Iris pigment epithelial cell (primary cell): ENCODE measurements at regions not wholly inside any gene's neighbourhood (a gene's known extent, or its start where the extent isn't known, plus 50 kb on each side); places are given as distances from the start of the nearest gene placed in this dataset.
A peak's percentile ranks its signal among the peaks of the same experiment; 100 is the strongest.

Experiments
- DNase-seq: peaks from one replicate; pipeline ENCODE4 v3.0.0-alpha.2; 2011; ENCODE audit warnings: low read depth

GRCh38 chrX:23228454-23228853 is 106.2 kb upstream of the PTCHD1 start:
- no peak for DNase-seq

DNA sequence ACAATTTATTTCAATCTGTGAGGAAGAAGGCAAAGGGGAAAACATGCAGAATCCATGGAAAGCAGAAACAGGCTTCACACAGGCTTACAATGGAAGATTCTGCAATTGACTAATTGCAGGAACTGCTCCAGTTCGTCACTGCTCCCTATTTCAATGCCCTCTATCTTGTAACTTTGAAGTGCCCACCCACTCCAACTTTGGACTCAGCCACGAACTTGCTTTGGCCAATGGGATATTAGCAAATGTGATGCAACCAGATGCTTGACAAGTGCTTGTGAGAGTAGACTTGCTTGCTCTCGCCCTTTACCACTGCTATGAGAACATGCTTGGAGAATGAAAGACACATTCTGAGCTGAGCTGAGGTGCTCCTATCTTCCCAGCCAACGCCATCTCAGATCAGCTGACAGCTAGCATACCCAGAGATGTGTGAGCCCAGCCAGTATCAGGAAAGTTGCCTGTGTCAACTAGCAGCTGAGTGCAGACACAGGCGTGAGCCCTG is 105.7 kb upstream of the PTCHD1 start:
- no peak for DNase-seq

- no peak for DNase-seq
Measured at GRCh38 chrX:23235051-23235450, 99.6 kb upstream of the PTCHD1 start.

GRCh38 chrX:23246001-23246400 is 88.6 kb upstream of the PTCHD1 start:
- peak; percentile 43 for DNase-seq

GRCh38 chrX:23248187-23248586 is 86.5 kb upstream of the PTCHD1 start:
- no peak for DNase-seq

DNA sequence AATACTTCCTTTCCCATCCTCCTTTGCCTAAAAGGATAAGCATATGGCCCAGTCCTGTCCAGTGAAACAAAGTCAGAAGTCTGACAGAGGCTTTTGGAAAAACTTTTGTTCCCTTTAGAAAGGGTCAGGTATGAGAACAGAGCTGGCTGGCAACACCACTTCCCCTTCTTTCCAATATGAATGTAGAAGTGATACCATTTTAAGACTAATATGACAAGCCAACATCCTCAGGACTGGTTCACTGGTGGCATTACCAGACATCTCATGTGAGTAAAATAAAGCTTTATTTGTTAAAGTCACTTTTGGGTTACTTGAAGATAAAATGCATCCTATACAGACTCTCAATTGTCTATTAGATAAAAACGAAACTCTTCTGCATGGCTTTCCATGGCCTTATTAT is 83.6 kb upstream of the PTCHD1 start:
- no peak for DNase-seq

- DNase-seq, result no peak
Measured at GRCh38 chrX:23263892-23264291, 70.8 kb upstream of the PTCHD1 start.

DNA sequence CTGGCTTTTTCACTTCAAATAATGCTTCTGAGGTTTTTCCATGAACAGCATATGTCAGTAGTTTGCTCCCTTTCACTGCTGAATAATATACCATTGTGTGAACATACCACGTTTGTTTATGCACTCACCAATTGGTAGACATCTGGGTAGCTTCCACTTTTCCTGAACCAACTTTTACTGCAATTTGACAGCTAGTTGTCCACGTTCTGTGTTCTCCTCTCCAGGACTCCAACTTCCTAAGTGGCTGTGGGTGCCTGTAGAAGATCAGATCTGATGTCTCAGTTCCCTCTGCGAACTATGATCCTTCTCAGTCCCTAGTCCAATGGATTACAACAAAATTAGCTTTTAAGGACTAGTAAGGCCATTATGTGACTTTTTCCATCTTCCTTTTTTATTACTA is 64.7 kb upstream of the PTCHD1 start:
- DNase-seq, result no peak

DNA sequence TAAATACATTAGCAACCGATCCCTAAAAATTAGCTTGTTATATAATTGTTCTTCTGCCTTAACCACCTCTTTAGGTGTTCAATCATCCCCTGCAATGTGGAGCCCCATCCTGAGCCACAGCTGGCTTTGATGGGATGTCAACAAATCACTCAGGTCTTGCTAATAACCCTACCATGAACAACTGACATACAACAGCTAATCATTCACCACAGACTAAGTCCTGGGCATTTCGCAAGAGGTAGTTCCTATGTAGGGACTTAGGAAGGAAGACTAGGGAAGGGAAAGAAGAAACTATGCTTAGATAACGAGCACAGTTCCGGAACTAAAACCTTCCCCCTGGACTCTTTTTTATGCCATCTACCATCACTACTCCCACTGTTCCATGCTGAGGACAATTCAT is 63.6 kb upstream of the PTCHD1 start:
- no peak for DNase-seq

- no peak for DNase-seq
Measured at GRCh38 chrX:23276475-23276874, 58.2 kb upstream of the PTCHD1 start.
